ENCODE measurements at regions not wholly inside any gene's neighbourhood (a gene's known extent, or its start where the extent isn't known, plus 50 kb on each side); places are given as distances from the start of the nearest gene placed in this dataset.

GRCh38 chr9:134496413-134497282 lies 145.0 kb upstream of the COL5A1 start:
- Histone ChIP-seq H3K27me3 (ENCODE audit: control insufficient read depth, insufficient read depth, low read length) (no peaks in the 10 kb centered on the region), H3K36me3 (replicated peaks; ENCODE audit: control insufficient read depth, insufficient read depth, low read length) (no peaks in the 10 kb centered on the region), H3K4me3 (ENCODE audit: insufficient read depth, low read depth, low read length) (no peak overlapping the region)
- peak; percentile 24 for DNase-seq

GRCh38 chr9:134497283-134497860 lies 144.2 kb upstream of the COL5A1 start:
- no peaks in the 10 kb centered on the region for H3K27me3 ChIP-seq (ENCODE audit: control insufficient read depth, insufficient read depth, low read length)
- H3K36me3 ChIP-seq (replicated peaks; ENCODE audit: control insufficient read depth, insufficient read depth, low read length): no peaks in the 10 kb centered on the region
- H3K4me3 ChIP-seq (ENCODE audit: insufficient read depth, low read depth, low read length): no peak overlapping the region
- DNase-seq: no peak

- no peaks in the 10 kb centered on the region for H3K36me3 ChIP-seq (replicated peaks; ENCODE audit: control insufficient read depth, insufficient read depth, low read length)
- no peaks in the 10 kb centered on the region for H3K27me3 ChIP-seq (ENCODE audit: control insufficient read depth, insufficient read depth, low read length)
- no peak overlapping the region for H3K4me3 ChIP-seq (ENCODE audit: insufficient read depth, low read depth, low read length)
- DNase-seq: no peak
These were observed 142.8 kb upstream of the COL5A1 start for GRCh38 chr9:134498814-134499166.

- no peaks in the 10 kb centered on the region for H3K27me3 ChIP-seq (ENCODE audit: control insufficient read depth, insufficient read depth, low read length)
- DNase-seq: peak; percentile 64
- H3K4me3 ChIP-seq (ENCODE audit: insufficient read depth, low read depth, low read length): no peak overlapping the region
- H3K36me3 ChIP-seq (replicated peaks; ENCODE audit: control insufficient read depth, insufficient read depth, low read length): no peaks in the 10 kb centered on the region
These were observed 140.5 kb upstream of the COL5A1 start for GRCh38 chr9:134500931-134501760.

GRCh38 chr9:134501761-134502265 lies 139.8 kb upstream of the COL5A1 start:
- peak; percentile 70 for DNase-seq
- H3K36me3 ChIP-seq (replicated peaks; ENCODE audit: control insufficient read depth, insufficient read depth, low read length): no peaks in the 10 kb centered on the region

GRCh38 chr9:134502266-134502791 lies 139.3 kb upstream of the COL5A1 start:
- DNase-seq: no peak
- Histone ChIP-seq H3K36me3 (replicated peaks; ENCODE audit: control insufficient read depth, insufficient read depth, low read length) (no peaks in the 10 kb centered on the region), H3K4me3 (ENCODE audit: insufficient read depth, low read depth, low read length) (no peak overlapping the region)

More at GRCh38 chr9:134501761-134502265, 139.8 kb upstream of the COL5A1 start:
- Histone ChIP-seq H3K4me3 (ENCODE audit: insufficient read depth, low read depth, low read length) (no peak overlapping the region), H3K27me3 (ENCODE audit: control insufficient read depth, insufficient read depth, low read length) (no peaks in the 10 kb centered on the region)

GRCh38 chr9:134502809-134503211 lies 138.8 kb upstream of the COL5A1 start:
- no peak overlapping the region for H3K4me3 ChIP-seq (ENCODE audit: insufficient read depth, low read depth, low read length)
- H3K27me3 ChIP-seq (ENCODE audit: control insufficient read depth, insufficient read depth, low read length): no peaks in the 10 kb centered on the region
- H3K36me3 ChIP-seq (replicated peaks; ENCODE audit: control insufficient read depth, insufficient read depth, low read length): no peaks in the 10 kb centered on the region
- DNase-seq: peak; percentile 69

More at GRCh38 chr9:134502266-134502791, 139.3 kb upstream of the COL5A1 start:
- no peaks in the 10 kb centered on the region for H3K27me3 ChIP-seq (ENCODE audit: control insufficient read depth, insufficient read depth, low read length)

- peak; percentile 24 for DNase-seq
- no peaks in the 10 kb centered on the region for H3K36me3 ChIP-seq (replicated peaks; ENCODE audit: control insufficient read depth, insufficient read depth, low read length)
- no peaks in the 10 kb centered on the region for H3K27me3 ChIP-seq (ENCODE audit: control insufficient read depth, insufficient read depth, low read length)
- no peak overlapping the region for H3K4me3 ChIP-seq (ENCODE audit: insufficient read depth, low read depth, low read length)
These were observed 138.1 kb upstream of the COL5A1 start for GRCh38 chr9:134503301-134504105.

- DNase-seq: peak; percentile 25
- H3K27me3 ChIP-seq (ENCODE audit: control insufficient read depth, insufficient read depth, low read length): no peaks in the 10 kb centered on the region
These were observed 137.6 kb upstream of the COL5A1 start for GRCh38 chr9:134504106-134504385.

GRCh38 chr9:134505032-134505431 lies 136.6 kb upstream of the COL5A1 start:
- Histone ChIP-seq H3K36me3 (replicated peaks; ENCODE audit: control insufficient read depth, insufficient read depth, low read length) (no peaks in the 10 kb centered on the region), H3K27me3 (ENCODE audit: control insufficient read depth, insufficient read depth, low read length) (no peaks in the 10 kb centered on the region), H3K4me3 (ENCODE audit: insufficient read depth, low read depth, low read length) (no peak overlapping the region)
- DNase-seq: no peak

More at GRCh38 chr9:134504106-134504385, 137.6 kb upstream of the COL5A1 start:
- Histone ChIP-seq H3K36me3 (replicated peaks; ENCODE audit: control insufficient read depth, insufficient read depth, low read length) (no peaks in the 10 kb centered on the region), H3K4me3 (ENCODE audit: insufficient read depth, low read depth, low read length) (no peak overlapping the region)

- DNase-seq: no peak
- Histone ChIP-seq H3K27me3 (ENCODE audit: control insufficient read depth, insufficient read depth, low read length) (no peaks in the 10 kb centered on the region), H3K4me3 (ENCODE audit: insufficient read depth, low read depth, low read length) (no peak overlapping the region), H3K36me3 (replicated peaks; ENCODE audit: control insufficient read depth, insufficient read depth, low read length) (no peaks in the 10 kb centered on the region)
These were observed 132.3 kb upstream of the COL5A1 start for GRCh38 chr9:134509281-134509680.

- H3K4me3 ChIP-seq (ENCODE audit: insufficient read depth, low read depth, low read length): no peak overlapping the region
- no peaks in the 10 kb centered on the region for H3K36me3 ChIP-seq (replicated peaks; ENCODE audit: control insufficient read depth, insufficient read depth, low read length)
- H3K27me3 ChIP-seq (ENCODE audit: control insufficient read depth, insufficient read depth, low read length): no peaks in the 10 kb centered on the region
- no peak for DNase-seq
These were observed 131.8 kb upstream of the COL5A1 start for GRCh38 chr9:134509817-134510216.

- Histone ChIP-seq H3K36me3 (replicated peaks; ENCODE audit: control insufficient read depth, insufficient read depth, low read length) (no peaks in the 10 kb centered on the region), H3K27me3 (ENCODE audit: control insufficient read depth, insufficient read depth, low read length) (no peaks in the 10 kb centered on the region), H3K4me3 (ENCODE audit: insufficient read depth, low read depth, low read length) (no peak overlapping the region)
- DNase-seq: no peak
These were observed 127.1 kb upstream of the COL5A1 start for GRCh38 chr9:134514503-134514902.

Measured in H7 (cell line).